SK-N-SH treated with all-trans-retinoic acid at 6 μM for 48 hours (cell line): ENCODE measurements at regions not wholly inside any gene's neighbourhood (a gene's known extent, or its start where the extent isn't known, plus 50 kb on each side); places are given as distances from the start of the nearest gene placed in this dataset.

ENCODE experiments used
- CSDC2 ChIP-seq: fragments of 250-450 bp; sonication (Bioruptor Pico); IDR thresholded peaks from 2 replicates; pipeline ENCODE4 v1.5.0; 2020; ENCODE audit warnings: mild to moderate bottlenecking, moderate library complexity
- ESRRG ChIP-seq: fragments of 250-450 bp; sonication (Bioruptor Pico); IDR thresholded peaks from 2 replicates; pipeline ENCODE4 v1.6.1; 2021; ENCODE audit warnings: mild to moderate bottlenecking
- POU6F1 ChIP-seq: fragments of 250-450 bp; sonication (Bioruptor Pico); IDR thresholded peaks from 2 replicates; pipeline ENCODE4 v1.8.0; 2021; ENCODE audit warnings: low read depth, mild to moderate bottlenecking, moderate library complexity, borderline replicate concordance
- TCF4 ChIP-seq: fragments of 250-450 bp; sonication (Bioruptor Pico); IDR thresholded peaks from 2 replicates; pipeline ENCODE4 v1.8.0; 2021; ENCODE audit warnings: mild to moderate bottlenecking, moderate library complexity, borderline replicate concordance
- TOX ChIP-seq: fragments of 250-450 bp; sonication (Bioruptor Pico); IDR thresholded peaks from 2 replicates; pipeline ENCODE4 v1.8.0; 2021; ENCODE audit warnings: mild to moderate bottlenecking, moderate library complexity, borderline replicate concordance
- ZFP3 ChIP-seq: fragments of 250-450 bp; sonication (Bioruptor Pico); IDR thresholded peaks from 2 replicates; pipeline ENCODE4 v1.5.0; 2020; ENCODE audit warnings: mild to moderate bottlenecking, moderate library complexity
- ZFP30 ChIP-seq: fragments of 450-650 bp; formaldehyde crosslinking; IDR thresholded peaks from 2 replicates; pipeline ENCODE4 v1.5.0; 2022; ENCODE audit warnings: mild to moderate bottlenecking, moderate library complexity
- ZNF565 ChIP-seq: fragments of 450-650 bp; formaldehyde crosslinking; conservative IDR thresholded peaks from 2 replicates; pipeline ENCODE4 v1.5.0; 2020; ENCODE audit warnings: low read depth, mild to moderate bottlenecking, moderate library complexity
- ZNF70 ChIP-seq: fragments of 450-650 bp; formaldehyde crosslinking; IDR thresholded peaks from 2 replicates; pipeline ENCODE4 v1.5.0; 2020; ENCODE audit warnings: mild to moderate bottlenecking, moderate library complexity
- TF ChIP-seq, protein P1 (sequence below): fragments of 250-450 bp; sonication (Bioruptor Pico); IDR thresholded peaks from 2 replicates; pipeline ENCODE4 v1.5.1; 2020; ENCODE audit warnings: low read depth, mild to moderate bottlenecking, moderate library complexity
- TF ChIP-seq, protein P2 (sequence below): fragments of 250-450 bp; sonication (Bioruptor Pico); IDR thresholded peaks from 2 replicates; pipeline ENCODE4 v1.8.0; 2020; ENCODE audit warnings: mild to moderate bottlenecking, moderate library complexity, borderline replicate concordance

GRCh38 chr10:108817584-108817983 is 1105.7 kb downstream of the XPNPEP1 start:
- TF ChIP-seq, protein P1, sequence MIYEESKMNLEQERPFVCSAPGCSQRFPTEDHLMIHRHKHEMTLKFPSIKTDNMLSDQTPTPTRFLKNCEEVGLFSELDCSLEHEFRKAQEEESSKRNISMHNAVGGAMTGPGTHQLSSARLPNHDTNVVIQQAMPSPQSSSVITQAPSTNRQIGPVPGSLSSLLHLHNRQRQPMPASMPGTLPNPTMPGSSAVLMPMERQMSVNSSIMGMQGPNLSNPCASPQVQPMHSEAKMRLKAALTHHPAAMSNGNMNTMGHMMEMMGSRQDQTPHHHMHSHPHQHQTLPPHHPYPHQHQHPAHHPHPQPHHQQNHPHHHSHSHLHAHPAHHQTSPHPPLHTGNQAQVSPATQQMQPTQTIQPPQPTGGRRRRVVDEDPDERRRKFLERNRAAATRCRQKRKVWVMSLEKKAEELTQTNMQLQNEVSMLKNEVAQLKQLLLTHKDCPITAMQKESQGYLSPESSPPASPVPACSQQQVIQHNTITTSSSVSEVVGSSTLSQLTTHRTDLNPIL (CRISPR knock-in tag), result no peak
- TF ChIP-seq CSDC2 (CRISPR knock-in tag) (no peak), ZNF70 (CRISPR knock-in tag) (no peak), TOX (CRISPR knock-in tag) (no peak), ESRRG (CRISPR knock-in tag) (no peak), TCF4 (CRISPR knock-in tag) (no peak), POU6F1 (CRISPR knock-in tag) (no peak), ZFP30 (CRISPR knock-in tag) (no peak), ZNF565 (CRISPR knock-in tag) (no peak), ZFP3 (CRISPR knock-in tag) (no peak)
- TF ChIP-seq, protein P2, sequence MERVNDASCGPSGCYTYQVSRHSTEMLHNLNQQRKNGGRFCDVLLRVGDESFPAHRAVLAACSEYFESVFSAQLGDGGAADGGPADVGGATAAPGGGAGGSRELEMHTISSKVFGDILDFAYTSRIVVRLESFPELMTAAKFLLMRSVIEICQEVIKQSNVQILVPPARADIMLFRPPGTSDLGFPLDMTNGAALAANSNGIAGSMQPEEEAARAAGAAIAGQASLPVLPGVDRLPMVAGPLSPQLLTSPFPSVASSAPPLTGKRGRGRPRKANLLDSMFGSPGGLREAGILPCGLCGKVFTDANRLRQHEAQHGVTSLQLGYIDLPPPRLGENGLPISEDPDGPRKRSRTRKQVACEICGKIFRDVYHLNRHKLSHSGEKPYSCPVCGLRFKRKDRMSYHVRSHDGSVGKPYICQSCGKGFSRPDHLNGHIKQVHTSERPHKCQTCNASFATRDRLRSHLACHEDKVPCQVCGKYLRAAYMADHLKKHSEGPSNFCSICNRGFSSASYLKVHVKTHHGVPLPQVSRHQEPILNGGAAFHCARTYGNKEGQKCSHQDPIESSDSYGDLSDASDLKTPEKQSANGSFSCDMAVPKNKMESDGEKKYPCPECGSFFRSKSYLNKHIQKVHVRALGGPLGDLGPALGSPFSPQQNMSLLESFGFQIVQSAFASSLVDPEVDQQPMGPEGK, result no peak
